ENCODE measurements at regions not wholly inside any gene's neighbourhood (a gene's known extent, or its start where the extent isn't known, plus 50 kb on each side); places are given as distances from the start of the nearest gene placed in this dataset.

DNA sequence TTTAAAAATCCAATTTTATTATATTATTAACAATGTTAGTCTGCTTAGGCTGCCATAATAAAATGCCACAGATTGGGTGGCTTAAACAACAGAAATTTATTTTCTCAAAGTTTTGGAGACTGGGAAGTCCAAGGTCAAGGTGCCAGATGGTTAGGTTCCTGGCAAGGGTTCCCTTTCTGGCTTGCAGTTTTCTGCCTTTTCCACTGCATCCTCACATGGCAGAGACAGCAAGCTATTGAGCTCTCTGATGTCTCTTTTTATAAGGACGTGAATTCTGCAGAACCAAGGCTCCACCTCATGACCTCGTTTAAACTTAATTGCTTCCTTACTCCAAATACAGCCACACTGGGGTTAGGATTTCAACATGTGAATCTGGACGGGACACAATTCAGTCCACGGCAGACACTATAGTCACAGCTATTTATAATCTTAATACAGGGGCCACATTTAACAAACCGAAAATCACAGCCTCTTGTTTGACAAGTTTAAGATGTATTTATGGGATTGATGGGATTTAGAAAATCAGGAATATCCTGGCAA is 174.9 kb upstream of the PUM3 start:
- CTCF ChIA-PET (ENCODE audit: partially characterized antibody) = interaction anchor here (0.6 to 2.5 kb wide), 4 partner anchors 10 to 163 kb away, joined by 3 to 9 read pairs (median 4); no protein-coding TSS in a partner anchor
- H2BK12ac ChIP-seq (ENCODE audit: low read depth, low read length) = no peak overlapping the region
- no peak overlapping the region for H3K27ac ChIP-seq (ENCODE audit: low read depth, low read length)
- no peak overlapping the region for H3K56ac ChIP-seq (replicated peaks; ENCODE audit: insufficient read length, low read depth, low read length)
- no peaks in the 10 kb centered on the region for H3K27me3 ChIP-seq (replicated peaks in 1 of 4; ENCODE audit: control insufficient read depth in 3 of 4, extremely low read depth in 1 of 4, insufficient read depth in 3 of 4, low read length in 3 of 4)
- no peak overlapping the region for H4K5ac ChIP-seq (ENCODE audit: insufficient read length, low read depth, low read length)
- no peak overlapping the region for H2BK15ac ChIP-seq (ENCODE audit: low read length)
- H3K14ac ChIP-seq (ENCODE audit: insufficient read length) = no peak overlapping the region
- H3K4me2 ChIP-seq (ENCODE audit: insufficient read depth in 1 of 2, low read depth in 2 of 2, low read length in 2 of 2) = no peak overlapping the region
- no peak overlapping the region for H4K8ac ChIP-seq (ENCODE audit: extremely low read depth, insufficient read depth, low read length)
- H3K23me2 ChIP-seq (ENCODE audit: low read depth, low read length) = no peaks in the 10 kb centered on the region
- no peaks in the 10 kb centered on the region for H3K36me3 ChIP-seq (ENCODE audit: control insufficient read depth in 2 of 4, insufficient read depth in 4 of 4, low read length in 3 of 4)
- H2BK120ac ChIP-seq (replicated peaks; ENCODE audit: low read depth, low read length) = no peak overlapping the region
- no peak overlapping the region for H2BK5ac ChIP-seq (ENCODE audit: low read depth, low read length)
- no peak overlapping the region for H4K91ac ChIP-seq (replicated peaks; ENCODE audit: insufficient read length, low read length)
- H3K9ac ChIP-seq (replicated peaks in 1 of 4; ENCODE audit: extremely low read depth in 1 of 4, low read depth in 3 of 4, low read length in 3 of 4) = no peak overlapping the region
- H2AFZ ChIP-seq (ENCODE audit: low read length) = 0 out of 2 replicates have a peak overlapping the region, but pooled peaks have one; percentile 30
- H3K4me3 ChIP-seq (ENCODE audit: extremely low read depth in 1 of 4, insufficient read depth in 2 of 4, low read depth in 3 of 4, low read length in 4 of 4) = no peak overlapping the region
- POLR2A ChIA-PET (ENCODE audit: partially characterized antibody) = no interaction called here
- no peak overlapping the region for H3K23ac ChIP-seq (ENCODE audit: insufficient read length)
- no peak for FAIRE-seq
- H3K18ac ChIP-seq (ENCODE audit: extremely low read depth, low read length) = no peak overlapping the region
- H2BK20ac ChIP-seq (ENCODE audit: low read length) = no peak overlapping the region
- H2AK5ac ChIP-seq (ENCODE audit: low read depth, low read length) = no peak overlapping the region
- H3K79me1 ChIP-seq (ENCODE audit: low read depth, low read length) = no peaks in the 10 kb centered on the region
- H3K4ac ChIP-seq (replicated peaks; ENCODE audit: insufficient read length, low read depth, low read length) = no peak overlapping the region
- H3K79me2 ChIP-seq (ENCODE audit: control insufficient read depth in 1 of 2, insufficient read depth in 2 of 2, low read length in 2 of 2) = no peaks in the 10 kb centered on the region
- 80% methylated on average over 5 of the region's 5 CpGs; no CpG with 5 or more reads in 1 of the 2 experiments for WGBS, 2 experiments (ENCODE audit: extremely low coverage in 1 of 2, insufficient coverage in 1 of 2, insufficient read length in 1 of 2, insufficient replicate concordance in 2 of 2, low coverage in 1 of 2, low lambda C conversion rate in 2 of 2, missing lambda C conversion rate in 1 of 2)
- no peaks in the 10 kb centered on the region for H3K9me3 ChIP-seq (ENCODE audit: insufficient read depth in 2 of 2, low read depth in 1 of 2, low read length in 1 of 2)
- no peaks in the 10 kb centered on the region for H4K20me1 ChIP-seq (replicated peaks in 1 of 2; ENCODE audit: control insufficient read depth in 1 of 2, insufficient read depth in 2 of 2, low read length in 2 of 2)
- peaks cover 0 to 4% (median 1%) of the 10 kb centered on the region in 4 experiments; a peak in 1 of 7 replicates for H3K4me1 ChIP-seq (replicated peaks in 1 of 4; ENCODE audit: control insufficient read depth in 3 of 4, insufficient read depth in 4 of 4, low read length in 3 of 4)
- no peak for DNase-seq (ENCODE audit: low read depth in 1 of 2, low spot score in 2 of 2)
- TF ChIP-seq EGR1 (IDR thresholded peaks at IDR 0.05; ENCODE audit: borderline replicate concordance, low read depth, low read length) (no peak), GTF2F1 (IDR thresholded peaks at IDR 0.05; ENCODE audit: borderline replicate concordance, low read depth, low read length) (no peak), JUND (IDR thresholded peaks at IDR 0.05; ENCODE audit: low read length) (no peak), RFX5 (IDR thresholded peaks at IDR 0.05; ENCODE audit: borderline replicate concordance, low read depth, low read length) (no peak), SIN3A (conservative IDR thresholded peaks at IDR 0.05 in 1 of 2, IDR thresholded peaks at IDR 0.05 in 1 of 2; ENCODE audit: low read depth in 1 of 2, low read length in 2 of 2) (no peak), SRF (IDR thresholded peaks at IDR 0.05; ENCODE audit: low read depth, low read length) (no peak), TCF12 (IDR thresholded peaks at IDR 0.05; ENCODE audit: low read depth, low read length) (no peak), EP300 (IDR thresholded peaks at IDR 0.05; ENCODE audit: borderline replicate concordance in 1 of 2, low read depth in 2 of 2, low read length in 2 of 2) (no peak), GABPA (IDR thresholded peaks at IDR 0.05; ENCODE audit: borderline replicate concordance, insufficient read depth, low read length) (no peak), CBX5 (IDR thresholded peaks at IDR 0.05; ENCODE audit: low read depth, low read length) (no peak), HDAC6 (IDR thresholded peaks at IDR 0.05; ENCODE audit: low read depth, low read length) (no peak), TAF1 (IDR thresholded peaks at IDR 0.05; ENCODE audit: low read depth, low read length) (no peak), SUZ12 (IDR thresholded peaks at IDR 0.05; ENCODE audit: low read length) (no peak), CEBPB (IDR thresholded peaks at IDR 0.05; ENCODE audit: low read depth, low read length) (no peak), SP1 (IDR thresholded peaks at IDR 0.05; ENCODE audit: low read depth, low read length) (no peak)
